ENCODE measurements at regions not wholly inside any gene's neighbourhood (a gene's known extent, or its start where the extent isn't known, plus 50 kb on each side); places are given as distances from the start of the nearest gene placed in this dataset.

- H3K4me3 ChIP-seq (ENCODE audit: low read depth, low read length), result no peak overlapping the region
- DNase-seq (ENCODE audit: low read depth), result peak; percentile 7
- TF ChIP-seq CTCF (IDR thresholded peaks at IDR 0.05; ENCODE audit: insufficient read depth, low read depth, low read length, missing control alignments), result no peak
Measured at GRCh38 chr16:50974438-50975036, 176.5 kb downstream of the SALL1 start.

GRCh38 chr16:50972876-50973275 lies 178.2 kb downstream of the SALL1 start:
- TF ChIP-seq CTCF (IDR thresholded peaks at IDR 0.05; ENCODE audit: insufficient read depth, low read depth, low read length, missing control alignments), result no peak
- H3K4me3 ChIP-seq (ENCODE audit: low read depth, low read length), result no peak overlapping the region
- no peak for DNase-seq (ENCODE audit: low read depth)

GRCh38 chr16:50970281-50970680 lies 180.8 kb downstream of the SALL1 start:
- no peak for TF ChIP-seq CTCF (IDR thresholded peaks at IDR 0.05; ENCODE audit: insufficient read depth, low read depth, low read length, missing control alignments)
- no peak overlapping the region for H3K4me3 ChIP-seq (ENCODE audit: low read depth, low read length)
- no peak for DNase-seq (ENCODE audit: low read depth)

- TF ChIP-seq CTCF (IDR thresholded peaks at IDR 0.05; ENCODE audit: insufficient read depth, low read depth, low read length, missing control alignments), result no peak
- H3K4me3 ChIP-seq (ENCODE audit: low read depth, low read length), result no peak overlapping the region
- peak; percentile 17 for DNase-seq (ENCODE audit: low read depth)
Measured at GRCh38 chr16:50967827-50968612, 183.1 kb downstream of the SALL1 start.

- no peak for TF ChIP-seq CTCF (IDR thresholded peaks at IDR 0.05; ENCODE audit: insufficient read depth, low read depth, low read length, missing control alignments)
- no peak for DNase-seq (ENCODE audit: low read depth)
- H3K4me3 ChIP-seq (ENCODE audit: low read depth, low read length), result no peak overlapping the region
Measured at GRCh38 chr16:50964491-50964890, 186.6 kb downstream of the SALL1 start.

GRCh38 chr16:50961952-50962351 lies 189.1 kb downstream of the SALL1 start:
- TF ChIP-seq CTCF (IDR thresholded peaks at IDR 0.05; ENCODE audit: insufficient read depth, low read depth, low read length, missing control alignments), result no peak
- DNase-seq (ENCODE audit: low read depth), result no peak
- no peak overlapping the region for H3K4me3 ChIP-seq (ENCODE audit: low read depth, low read length)
